DOHH2 (cell line): ENCODE measurements at regions not wholly inside any gene's neighbourhood (a gene's known extent, or its start where the extent isn't known, plus 50 kb on each side); places are given as distances from the start of the nearest gene placed in this dataset.

Experiments used
- H3F3A ChIP-seq: fragments of 200-600 bp; sonication (generic), shearing (Covaris generic); 2 replicates; pipeline ENCODE4 v1.6.0; 2016; ENCODE audit warnings: antibody characterized with exemption, mild to moderate bottlenecking; ENCODE audit not compliant: control insufficient read depth, insufficient read depth
- H3K27ac ChIP-seq: fragments of 200-600 bp; sonication (generic); 2 replicates; pipeline ENCODE4 v1.5.1; 2014; ENCODE audit warnings: low read depth, mild to moderate bottlenecking, low read length, moderate library complexity
- H3K27me3 ChIP-seq: fragments of 200-600 bp; sonication (generic); 2 replicates; pipeline ENCODE4 v1.6.1; 2014; ENCODE audit warnings: mild to moderate bottlenecking, low read length, mixed read lengths; ENCODE audit not compliant: control insufficient read depth
- H3K36me3 ChIP-seq: fragments of 200-600 bp; sonication (generic); 2 replicates; pipeline ENCODE4 v1.6.1; 2014; ENCODE audit warnings: mild to moderate bottlenecking, low read length, moderate library complexity, mixed read lengths; ENCODE audit not compliant: control insufficient read depth
- H3K4me1 ChIP-seq: fragments of 200-600 bp; sonication (generic); 2 replicates; pipeline ENCODE4 v1.6.1; 2014; ENCODE audit warnings: mild to moderate bottlenecking, low read length, mixed read lengths; ENCODE audit not compliant: control insufficient read depth
- H3K4me2 ChIP-seq: fragments of 200-600 bp; sonication (generic); 2 replicates; pipeline ENCODE4 v1.6.0; 2014; ENCODE audit warnings: mild to moderate bottlenecking, low read length, moderate library complexity
- H3K4me3 ChIP-seq: fragments of 200-600 bp; sonication (generic); 2 replicates; pipeline ENCODE4 v1.5.1; 2014; ENCODE audit warnings: mild to moderate bottlenecking, low read length, mixed read lengths
- H3K79me2 ChIP-seq: fragments of 200-600 bp; sonication (generic); 2 replicates; pipeline ENCODE4 v1.6.1; 2014; ENCODE audit warnings: mild to moderate bottlenecking, low read length, mixed read lengths; ENCODE audit not compliant: control insufficient read depth
- H3K9me2 ChIP-seq: fragments of 200-600 bp; sonication (generic); replicated peaks from 2 replicates; pipeline ENCODE4 v1.6.1; 2014; ENCODE audit warnings: mild to moderate bottlenecking, low read length, mixed read lengths; ENCODE audit not compliant: control insufficient read depth
- H3K9me3 ChIP-seq: fragments of 200-600 bp; sonication (generic); 2 replicates; pipeline ENCODE4 v1.6.1; 2014; ENCODE audit warnings: antibody characterized with exemption, low read length, mixed read lengths; ENCODE audit not compliant: control insufficient read depth, insufficient read depth
- H4K20me1 ChIP-seq: fragments of 200-600 bp; sonication (generic); 2 replicates; pipeline ENCODE4 v1.6.0; 2014; ENCODE audit warnings: low read depth, mild to moderate bottlenecking, antibody characterized with exemption, low read length, moderate library complexity; ENCODE audit not compliant: control insufficient read depth, insufficient read depth
- EZH2phosphoT487 ChIP-seq: fragments of 200-600 bp; sonication (generic); IDR thresholded peaks from 2 replicates; pipeline ENCODE4 v1.6.1; 2017; ENCODE audit warnings: borderline replicate concordance, mild to moderate bottlenecking, antibody characterized with exemption, low read length, moderate library complexity, mixed read lengths
- TF ChIP-seq, protein P1 (sequence below): fragments of 200-600 bp; sonication (generic); IDR thresholded peaks from one replicate; pipeline ENCODE4 v1.5.1; 2014; ENCODE audit warnings: antibody characterized with exemption, mild to moderate bottlenecking, low read depth, low read length; ENCODE audit not compliant: poor library complexity, severe bottlenecking

- Histone ChIP-seq H3K79me2 (no peaks in the 10 kb centered on the region), H3K4me3 (no peak overlapping the region), H3K27me3 (peaks cover 10% of the 10 kb centered on the region), H3K9me3 (no peaks in the 10 kb centered on the region), H3K27ac (no peak overlapping the region), H3K9me2 (no peaks in the 10 kb centered on the region), H3F3A (no peaks in the 10 kb centered on the region), H3K4me2 (no peak overlapping the region), H4K20me1 (no peaks in the 10 kb centered on the region), H3K4me1 (no peaks in the 10 kb centered on the region), H3K36me3 (no peaks in the 10 kb centered on the region)
- no peak for TF ChIP-seq EZH2phosphoT487
- TF ChIP-seq, protein P1, sequence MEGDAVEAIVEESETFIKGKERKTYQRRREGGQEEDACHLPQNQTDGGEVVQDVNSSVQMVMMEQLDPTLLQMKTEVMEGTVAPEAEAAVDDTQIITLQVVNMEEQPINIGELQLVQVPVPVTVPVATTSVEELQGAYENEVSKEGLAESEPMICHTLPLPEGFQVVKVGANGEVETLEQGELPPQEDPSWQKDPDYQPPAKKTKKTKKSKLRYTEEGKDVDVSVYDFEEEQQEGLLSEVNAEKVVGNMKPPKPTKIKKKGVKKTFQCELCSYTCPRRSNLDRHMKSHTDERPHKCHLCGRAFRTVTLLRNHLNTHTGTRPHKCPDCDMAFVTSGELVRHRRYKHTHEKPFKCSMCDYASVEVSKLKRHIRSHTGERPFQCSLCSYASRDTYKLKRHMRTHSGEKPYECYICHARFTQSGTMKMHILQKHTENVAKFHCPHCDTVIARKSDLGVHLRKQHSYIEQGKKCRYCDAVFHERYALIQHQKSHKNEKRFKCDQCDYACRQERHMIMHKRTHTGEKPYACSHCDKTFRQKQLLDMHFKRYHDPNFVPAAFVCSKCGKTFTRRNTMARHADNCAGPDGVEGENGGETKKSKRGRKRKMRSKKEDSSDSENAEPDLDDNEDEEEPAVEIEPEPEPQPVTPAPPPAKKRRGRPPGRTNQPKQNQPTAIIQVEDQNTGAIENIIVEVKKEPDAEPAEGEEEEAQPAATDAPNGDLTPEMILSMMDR, result no peak
Observed at GRCh38 chr2:136443661-136444060, 321.7 kb upstream of the THSD7B start.

DNA sequence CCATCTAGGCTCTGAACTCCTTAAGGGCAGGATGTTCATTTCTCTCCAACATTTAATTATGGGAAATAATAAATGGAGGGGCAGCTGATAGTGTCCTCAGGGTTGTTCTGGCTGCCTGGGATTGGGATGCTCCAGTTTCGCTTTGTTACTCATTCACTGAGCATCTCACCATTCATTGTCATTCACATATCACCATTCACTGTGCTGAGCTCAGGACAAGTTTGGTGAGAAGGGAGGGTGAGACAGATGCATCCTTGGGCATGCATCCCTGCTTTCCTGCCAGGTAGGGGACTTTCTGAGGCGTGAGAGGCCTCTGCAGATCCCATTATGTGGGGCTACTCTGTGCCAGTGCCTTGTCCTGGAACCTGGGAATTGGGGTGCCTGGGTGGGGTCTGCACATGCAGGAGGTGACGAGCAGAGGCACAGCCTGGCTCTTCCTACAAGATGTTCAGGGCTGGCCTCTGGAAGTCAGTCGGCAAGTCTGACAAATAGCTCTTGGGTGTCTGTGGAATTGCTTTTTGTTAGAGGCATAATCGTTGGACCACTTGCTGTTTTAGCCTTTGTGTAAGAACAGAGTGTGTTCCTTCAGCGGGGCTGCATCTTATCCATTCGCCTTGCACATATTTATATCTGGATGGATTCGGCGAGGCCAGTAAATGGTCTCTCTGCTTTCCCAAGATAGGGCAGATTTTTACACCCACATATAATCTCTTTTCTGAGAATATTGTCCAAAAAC is 323.2 kb upstream of the THSD7B start:
- H3K9me2 ChIP-seq, result no peaks in the 10 kb centered on the region
- no peaks in the 10 kb centered on the region for H3F3A ChIP-seq
- no peak overlapping the region for H3K4me2 ChIP-seq
- no peaks in the 10 kb centered on the region for H3K9me3 ChIP-seq
- H3K4me1 ChIP-seq, result no peaks in the 10 kb centered on the region
- no peak overlapping the region for H3K4me3 ChIP-seq
- H4K20me1 ChIP-seq, result no peaks in the 10 kb centered on the region
- H3K36me3 ChIP-seq, result no peaks in the 10 kb centered on the region
- TF ChIP-seq, protein P1, result no peak
- no peak overlapping the region for H3K27ac ChIP-seq
- H3K79me2 ChIP-seq, result no peaks in the 10 kb centered on the region
- 0 out of 2 replicates have a peak, but pooled peaks cover 5% of the 10 kb centered on the region for H3K27me3 ChIP-seq

GRCh38 chr2:136439064-136439676 is 321.2 kb upstream of the CXCR4 start:
- 0 out of 2 replicates have a peak, but pooled peaks cover 5% of the 10 kb centered on the region for H3K27me3 ChIP-seq
- no peaks in the 10 kb centered on the region for H3K4me1 ChIP-seq
- no peak overlapping the region for H3K4me3 ChIP-seq
- H3K79me2 ChIP-seq, result no peaks in the 10 kb centered on the region
- no peaks in the 10 kb centered on the region for H3K9me3 ChIP-seq
- no peak overlapping the region for H3K27ac ChIP-seq
- no peaks in the 10 kb centered on the region for H4K20me1 ChIP-seq
- TF ChIP-seq, protein P1, result no peak
- no peak for TF ChIP-seq EZH2phosphoT487
- H3K9me2 ChIP-seq, result no peaks in the 10 kb centered on the region
- no peak overlapping the region for H3K4me2 ChIP-seq
- H3K36me3 ChIP-seq, result no peaks in the 10 kb centered on the region
- H3F3A ChIP-seq, result no peaks in the 10 kb centered on the region
